Calu3 (cell line): ENCODE measurements at regions not wholly inside any gene's neighbourhood (a gene's known extent, or its start where the extent isn't known, plus 50 kb on each side); places are given as distances from the start of the nearest gene placed in this dataset.
A peak's percentile ranks its signal among the peaks of the same experiment; 100 is the strongest.

ENCODE experiments used
- BruUV-seq: library from RNA; stranded (reverse); fragments of 400-500 nt; replicated peaks from 2 replicates; lab custom pipeline; 2021; lab: Mats Ljungman, UMichigan
- CTCF ChIA-PET: fragments of 300-600 bp; sonication (Branson Sonifier 250); formaldehyde crosslinking; loops from one replicate; lab custom pipeline; 2022; ENCODE audit warnings: antibody characterized with exemption; lab: Charles Lee
- DNase-seq: peaks from one replicate; pipeline ENCODE4 v3.0.0; 2022
- H3K27ac Mint-ChIP-seq: one replicate; pipeline ENCODE4 v1.8.0; 2022; ENCODE audit warnings: mixed read lengths; ENCODE audit not compliant: unreplicated experiment
- H3K27me3 Mint-ChIP-seq: one replicate; pipeline ENCODE4 v1.8.0; 2022; ENCODE audit warnings: mixed read lengths; ENCODE audit not compliant: unreplicated experiment
- H3K36me3 Mint-ChIP-seq: one replicate; pipeline ENCODE4 v1.8.0; 2022; ENCODE audit warnings: mild to moderate bottlenecking, moderate library complexity, mixed read lengths; ENCODE audit not compliant: insufficient read depth, unreplicated experiment
- H3K4me1 Mint-ChIP-seq: one replicate; pipeline ENCODE4 v1.8.0; 2022; ENCODE audit warnings: mild to moderate bottlenecking, low read depth, mixed read lengths; ENCODE audit not compliant: unreplicated experiment
- H3K4me3 Mint-ChIP-seq: one replicate; pipeline ENCODE4 v1.8.0; 2022; ENCODE audit warnings: mild to moderate bottlenecking, low read depth, moderate library complexity, mixed read lengths; ENCODE audit not compliant: unreplicated experiment
- H3K9me3 Mint-ChIP-seq: one replicate; pipeline ENCODE4 v1.8.0; 2022; ENCODE audit warnings: low read depth, mixed read lengths; ENCODE audit not compliant: unreplicated experiment
- CTCF ChIP-seq: fragments of 200-600 bp; IDR thresholded peaks from one replicate; pipeline ENCODE4 v1.8.0; 2022; ENCODE audit warnings: antibody characterized with exemption; ENCODE audit not compliant: unreplicated experiment
- intact Hi-C: fragments of 100-400 bp; cut with micrococcal nuclease; formaldehyde crosslinking; loops from one replicate; pipeline ENCODE4 v1.10.0; 2022; ENCODE audit not compliant: unreplicated experiment

GRCh38 chr5:143464723-143465490 is 61.4 kb upstream of the NR3C1 start:
- CTCF ChIA-PET: no interaction called here
- TF ChIP-seq CTCF: no peak
- Mint-ChIP-seq H3K27me3 (no peaks in the 10 kb centered on the region), H3K9me3 (peaks cover 3% of the 10 kb centered on the region), H3K36me3 (no peaks in the 10 kb centered on the region), H3K27ac (no peak overlapping the region), H3K4me1 (no peaks in the 10 kb centered on the region), H3K4me3 (no peak overlapping the region)
- no TSS peak for BruUV-seq
- intact Hi-C loops: no loop called here
- DNase-seq: no peak

DNA sequence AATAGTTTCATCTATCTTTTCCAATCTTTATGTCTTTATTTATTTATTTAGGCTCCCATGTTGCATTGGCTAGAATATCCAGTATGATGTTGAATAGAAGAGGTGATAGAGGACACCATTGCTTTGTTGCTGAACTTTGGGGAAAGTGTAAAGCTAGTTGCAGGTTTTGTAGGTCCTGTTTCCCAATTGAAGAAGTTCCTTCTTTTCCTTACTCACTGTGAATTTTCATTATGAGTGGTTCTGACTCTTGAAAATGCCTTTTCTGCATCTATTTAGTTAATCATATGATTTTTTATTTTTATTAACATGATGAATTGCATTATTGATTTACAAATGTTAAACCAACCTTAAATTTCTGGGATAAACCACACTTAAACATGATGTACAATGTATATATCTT is 58.9 kb upstream of the NR3C1 start:
- no peak overlapping the region for H3K27ac Mint-ChIP-seq
- H3K4me3 Mint-ChIP-seq: no peak overlapping the region
- intact Hi-C loops: no loop called here
- peaks cover 2% of the 10 kb centered on the region for H3K4me1 Mint-ChIP-seq
- DNase-seq: no peak
- H3K36me3 Mint-ChIP-seq: no peaks in the 10 kb centered on the region
- no peaks in the 10 kb centered on the region for H3K27me3 Mint-ChIP-seq
- CTCF ChIA-PET: no interaction called here
- H3K9me3 Mint-ChIP-seq: no peaks in the 10 kb centered on the region
- no TSS peak for BruUV-seq
- TF ChIP-seq CTCF: no peak

DNA sequence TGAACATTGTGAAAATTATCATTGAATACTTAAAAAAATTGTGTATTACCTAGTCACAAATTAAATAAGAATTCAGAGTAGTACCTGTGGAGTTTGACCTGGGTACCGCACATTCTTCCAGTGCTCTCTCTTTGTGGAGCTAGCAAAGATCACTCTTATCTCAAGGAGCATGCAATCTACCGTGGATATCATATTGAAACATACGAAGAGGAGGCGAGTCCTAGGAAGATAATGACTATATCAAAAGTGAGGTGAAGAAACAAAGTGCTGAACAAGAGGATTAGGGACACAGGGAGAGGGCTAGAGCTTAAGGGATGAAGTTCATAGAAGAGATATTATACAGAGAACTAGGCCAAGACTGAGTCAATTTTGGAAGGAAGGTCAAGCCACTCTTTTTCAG is 55.9 kb upstream of the NR3C1 start:
- BruUV-seq: no TSS peak
- no peak for DNase-seq
- Mint-ChIP-seq H3K4me1 (peaks cover 11% of the 10 kb centered on the region), H3K27me3 (no peaks in the 10 kb centered on the region), H3K9me3 (no peaks in the 10 kb centered on the region), H3K27ac (no peak overlapping the region), H3K36me3 (no peaks in the 10 kb centered on the region), H3K4me3 (no peak overlapping the region)
- TF ChIP-seq CTCF: no peak
- CTCF ChIA-PET: no interaction called here
- intact Hi-C loops: no loop called here

DNA sequence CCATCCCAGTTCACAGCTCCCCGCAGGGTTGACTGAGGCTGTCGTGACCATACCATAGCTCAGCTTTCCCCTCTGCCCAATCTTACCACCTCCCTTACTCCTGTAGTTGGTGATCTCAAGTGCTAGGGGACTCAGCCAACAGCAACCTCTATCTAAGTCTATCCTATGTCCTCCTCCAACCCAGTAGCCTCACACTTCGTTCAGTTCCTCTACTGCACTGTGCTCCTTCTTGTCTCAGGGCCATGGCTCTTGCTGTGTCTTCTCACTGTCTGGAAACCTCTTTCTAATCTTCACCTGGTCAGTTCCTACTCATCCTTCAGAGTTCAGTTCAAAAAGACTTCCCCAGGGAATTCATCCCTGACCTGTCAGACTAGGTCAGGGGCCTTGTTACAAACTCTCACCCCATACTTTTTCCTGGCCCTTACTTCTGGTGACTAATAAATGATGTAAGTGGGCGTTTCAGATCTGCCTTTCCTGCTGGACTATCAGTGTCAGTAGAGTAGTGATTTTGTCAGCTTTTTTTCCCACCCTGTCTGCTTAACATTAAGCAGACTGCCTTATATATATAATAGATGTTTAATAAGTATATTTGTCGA is 53.6 kb upstream of the NR3C1 start:
- peak overlapping the region; percentile 63 for H3K27ac Mint-ChIP-seq
- intact Hi-C loops: no loop called here
- no peaks in the 10 kb centered on the region for H3K9me3 Mint-ChIP-seq
- H3K4me3 Mint-ChIP-seq: no peak overlapping the region
- no peak for DNase-seq
- no peaks in the 10 kb centered on the region for H3K27me3 Mint-ChIP-seq
- H3K36me3 Mint-ChIP-seq: no peaks in the 10 kb centered on the region
- peaks cover 11% of the 10 kb centered on the region for H3K4me1 Mint-ChIP-seq
- BruUV-seq: no TSS peak
- no peak for TF ChIP-seq CTCF
- CTCF ChIA-PET: no interaction called here
